Endodermal cell (in vitro differentiated cells): ENCODE measurements at regions not wholly inside any gene's neighbourhood (a gene's known extent, or its start where the extent isn't known, plus 50 kb on each side); places are given as distances from the start of the nearest gene placed in this dataset.
A peak's percentile ranks its signal among the peaks of the same experiment; 100 is the strongest.

Experiments
- DNase-seq: peaks from one replicate; pipeline ENCODE4 v3.0.0-alpha.2; 2017
- H3K27ac ChIP-seq: 2 replicates; pipeline ENCODE4 v1.5.1; 2013; ENCODE audit warnings: mild to moderate bottlenecking, low read depth, low read length, moderate library complexity
- H3K27me3 ChIP-seq: 2 replicates; pipeline ENCODE4 v1.6.1; 2013; ENCODE audit warnings: mild to moderate bottlenecking, low read length, moderate library complexity; ENCODE audit not compliant: insufficient read depth, control insufficient read depth, poor library complexity, severe bottlenecking
- H3K36me3 ChIP-seq: 2 replicates; pipeline ENCODE4 v1.7.0; 2013; ENCODE audit warnings: mild to moderate bottlenecking, low read length, moderate library complexity; ENCODE audit not compliant: control insufficient read depth, insufficient read depth
- H3K4me1 ChIP-seq: one replicate; pipeline ENCODE4 v1.7.0; 2013; ENCODE audit warnings: low read length; ENCODE audit not compliant: control insufficient read depth, insufficient read depth
- H3K4me3 ChIP-seq: 2 replicates; pipeline ENCODE4 v1.5.1; 2013; ENCODE audit warnings: mild to moderate bottlenecking, low read length, moderate library complexity
- H3K9ac ChIP-seq: 2 replicates; pipeline ENCODE4 v1.6.1; 2013; ENCODE audit warnings: mild to moderate bottlenecking, low read length, moderate library complexity; ENCODE audit not compliant: poor library complexity, severe bottlenecking; ENCODE audit errors: extremely low read depth
- H3K9me3 ChIP-seq: 2 replicates; pipeline ENCODE4 v1.6.1; 2013; ENCODE audit warnings: mild to moderate bottlenecking, low read length, moderate library complexity; ENCODE audit not compliant: control insufficient read depth
- H3K27ac Mint-ChIP-seq: 2 replicates; pipeline ENCODE4 v1.8.0; 2020; ENCODE audit warnings: mixed read lengths
- H3K27me3 Mint-ChIP-seq: 2 replicates; pipeline ENCODE4 v1.8.0; 2021; ENCODE audit warnings: mild to moderate bottlenecking, mixed read lengths; ENCODE audit not compliant: insufficient read depth
- H3K36me3 Mint-ChIP-seq: 2 replicates; pipeline ENCODE4 v1.8.0; 2020; ENCODE audit warnings: low read depth, mixed read lengths
- H3K4me1 Mint-ChIP-seq: 2 replicates; pipeline ENCODE4 v1.8.0; 2020; ENCODE audit warnings: mixed read lengths
- H3K4me3 Mint-ChIP-seq: 2 replicates; pipeline ENCODE4 v1.8.0; 2020; ENCODE audit warnings: mild to moderate bottlenecking, moderate library complexity, mixed read lengths
- H3K9me3 Mint-ChIP-seq: 2 replicates; pipeline ENCODE4 v1.8.0; 2020; ENCODE audit warnings: mild to moderate bottlenecking, mixed read lengths
- CTCF ChIP-seq: fragments of 200-600 bp; sonication (generic); conservative IDR thresholded peaks from 2 replicates; pipeline ENCODE4 v1.5.0; 2021; ENCODE audit warnings: antibody characterized with exemption, mild to moderate bottlenecking
- WGBS, 2 experiments: methylation state at CpG; one replicate each; pipeline versions ENCODE4 v1.1.5 to v1.1.7; 2013; ENCODE audit warnings: missing lambda C conversion rate in 2 of 2, mixed read lengths in 1 of 2; ENCODE audit not compliant: insufficient coverage in 1 of 2, insufficient read length in 1 of 2; 5-methylcytosine and 5-hydroxymethylcytosine counted together

- Mint-ChIP-seq H3K4me3 (no peak overlapping the region), H3K4me1 (no peaks in the 10 kb centered on the region), H3K27ac (no peak overlapping the region), H3K27me3 (peaks cover 22% of the 10 kb centered on the region), H3K9me3 (peaks cover 20% of the 10 kb centered on the region), H3K36me3 (no peaks in the 10 kb centered on the region)
- H3K4me3 ChIP-seq, result no peak overlapping the region
- H3K27ac ChIP-seq, result no peak overlapping the region
- no peaks in the 10 kb centered on the region for H3K4me1 ChIP-seq
- H3K36me3 ChIP-seq, result no peaks in the 10 kb centered on the region
- no peak overlapping the region for H3K9ac ChIP-seq
- TF ChIP-seq CTCF, result no peak
- H3K9me3 ChIP-seq, result peaks cover 8% of the 10 kb centered on the region
- no peaks in the 10 kb centered on the region for H3K27me3 ChIP-seq
- peak; percentile 41 for DNase-seq
- WGBS, 2 experiments, result 83% methylated on average over 4 of the region's 4 CpGs; no CpG with 5 or more reads in 1 of the 2 experiments
Observed at GRCh38 chr17:6196355-6196754, 126.2 kb downstream of the WSCD1 start.

DNA sequence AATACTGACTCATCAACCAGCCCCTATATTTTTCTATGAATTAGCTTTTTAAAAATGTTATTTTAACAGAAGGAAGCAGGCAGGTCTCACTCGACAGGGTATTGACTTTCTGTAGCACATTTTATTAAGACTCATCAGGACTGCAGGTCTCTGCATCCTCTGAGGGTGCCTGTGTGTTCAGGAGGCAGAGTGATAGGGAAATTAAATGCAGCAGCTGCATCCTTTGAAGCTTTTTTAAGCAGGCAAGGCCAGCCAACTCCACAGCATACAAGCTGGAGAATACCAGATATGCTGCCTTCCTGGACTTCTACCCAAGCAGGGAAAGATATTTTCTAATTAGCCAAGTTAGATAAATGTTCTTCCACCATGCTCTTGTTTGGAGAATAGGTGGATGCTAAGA lies 124.9 kb downstream of the WSCD1 start:
- WGBS, 2 experiments, result 67 to 75% methylated on average over 1 of the region's 1 CpG
- Histone ChIP-seq H3K4me1 (no peaks in the 10 kb centered on the region), H3K27me3 (no peaks in the 10 kb centered on the region), H3K27ac (no peak overlapping the region), H3K36me3 (no peaks in the 10 kb centered on the region), H3K9ac (no peak overlapping the region), H3K9me3 (peaks cover 4% of the 10 kb centered on the region), H3K4me3 (no peak overlapping the region)
- no peaks in the 10 kb centered on the region for H3K36me3 Mint-ChIP-seq
- no peak overlapping the region for H3K4me3 Mint-ChIP-seq
- H3K9me3 Mint-ChIP-seq, result peaks cover 20% of the 10 kb centered on the region
- H3K27ac Mint-ChIP-seq, result no peak overlapping the region
- peak; percentile 20 for DNase-seq
- no peaks in the 10 kb centered on the region for H3K4me1 Mint-ChIP-seq
- TF ChIP-seq CTCF, result no peak
- H3K27me3 Mint-ChIP-seq, result peaks cover 23% of the 10 kb centered on the region

GRCh38 chr17:6191405-6192324 lies 121.5 kb downstream of the WSCD1 start:
- H3K4me3 Mint-ChIP-seq, result no peak overlapping the region
- H3K36me3 Mint-ChIP-seq, result no peaks in the 10 kb centered on the region
- peak; percentile 38 for DNase-seq
- Histone ChIP-seq H3K36me3 (no peaks in the 10 kb centered on the region), H3K9ac (no peak overlapping the region), H3K27me3 (no peaks in the 10 kb centered on the region), H3K4me1 (no peaks in the 10 kb centered on the region), H3K9me3 (no peaks in the 10 kb centered on the region), H3K4me3 (no peak overlapping the region), H3K27ac (no peak overlapping the region)
- no peak overlapping the region for H3K27ac Mint-ChIP-seq
- H3K4me1 Mint-ChIP-seq, result no peaks in the 10 kb centered on the region
- TF ChIP-seq CTCF, result no peak
- peaks cover 20% of the 10 kb centered on the region for H3K9me3 Mint-ChIP-seq
- H3K27me3 Mint-ChIP-seq, result peaks cover 26% of the 10 kb centered on the region
- 86 to 90% methylated on average over 9 to 17 of the region's 18 CpGs for WGBS, 2 experiments
